ENCODE measurements at regions not wholly inside any gene's neighbourhood (a gene's known extent, or its start where the extent isn't known, plus 50 kb on each side); places are given as distances from the start of the nearest gene placed in this dataset.
"Not testable (repeated sequence)": the region's sequence is repeated elsewhere in the genome, so short reads cannot be mapped to it uniquely, and the experiment has no call there.

- H3K4me2 ChIP-seq (ENCODE audit: low read length); H3K27me3 ChIP-seq (ENCODE audit: insufficient read depth, low read length); intact Hi-C loops (cut with micrococcal nuclease); H3K27ac ChIP-seq (ENCODE audit: low read depth, low read length); H2AFZ ChIP-seq (ENCODE audit: low read depth, low read length, poor library complexity, severe bottlenecking); POLR2A ChIA-PET; H3K9me3 ChIP-seq (ENCODE audit: control insufficient read depth in 1 of 2, insufficient read depth in 1 of 2, low read depth in 1 of 2, low read length in 2 of 2); DNase-seq (ENCODE audit: low read depth, low spot score); H3K4me1 ChIP-seq (ENCODE audit: control insufficient read depth in 1 of 2, insufficient read depth in 2 of 2, low read length in 2 of 2); RAD21 ChIA-PET (ENCODE audit: low non-redundant PET in 1 of 2, low total read pairs in 2 of 2, uncharacterized antibody in 2 of 2, unreplicated experiment in 2 of 2); CTCF ChIA-PET; H3K9me2 ChIP-seq (ENCODE audit: insufficient read depth); ATAC-seq; H3K79me2 ChIP-seq (ENCODE audit: insufficient read depth, low read length); BruUV-seq (replicated peaks); H3K4me3 ChIP-seq (replicated peaks in 1 of 2; ENCODE audit: low read depth in 1 of 2, low read length in 2 of 2); H3K9ac ChIP-seq (ENCODE audit: low read length); H3K36me3 ChIP-seq (ENCODE audit: control insufficient read depth in 1 of 2, insufficient read depth in 2 of 2, low read length in 2 of 2); H4K20me1 ChIP-seq (ENCODE audit: insufficient read depth): not testable (repeated sequence)
These were observed 85.2 kb upstream of the FOXP2 start for GRCh38 chr7:114329458-114329857.

DNA sequence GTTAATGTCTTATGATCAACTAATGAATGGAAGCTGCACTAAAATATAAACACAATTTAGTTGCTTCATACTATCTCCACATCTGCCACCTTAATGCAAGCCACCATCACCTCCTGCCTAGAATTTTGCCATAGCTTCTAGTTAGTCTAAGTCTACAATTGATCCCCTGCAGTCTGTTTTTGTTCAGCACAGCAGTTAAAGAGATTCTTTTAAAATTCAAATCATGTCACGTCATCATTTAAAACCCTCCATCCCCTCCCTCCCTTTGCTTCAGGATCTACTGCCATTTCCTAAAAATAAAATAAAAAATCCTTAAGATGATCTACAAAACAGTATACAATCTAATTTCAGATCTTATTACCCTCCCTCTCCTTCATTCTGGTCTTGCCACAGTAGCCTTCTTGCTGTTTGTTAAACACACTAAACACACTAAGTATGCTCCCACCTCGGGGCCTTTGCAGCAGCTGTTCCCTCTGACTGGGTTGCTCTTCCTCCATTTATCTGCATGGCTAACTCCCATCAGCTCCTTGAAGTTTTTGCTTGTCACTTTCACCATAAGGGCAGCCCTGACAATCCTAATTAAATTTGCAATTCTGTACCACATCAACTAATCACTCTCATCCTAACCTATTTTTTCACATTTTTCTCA lies 97.0 kb upstream of the FOXP2 start:
- POLR2A ChIA-PET: no interaction called here
- no TSS peak for BruUV-seq (replicated peaks)
- Histone ChIP-seq H3K79me2 (ENCODE audit: insufficient read depth, low read length) (no peaks in the 10 kb centered on the region), H3K4me3 (replicated peaks in 1 of 2; ENCODE audit: low read depth in 1 of 2, low read length in 2 of 2) (no peak overlapping the region), H3K9me2 (ENCODE audit: insufficient read depth) (no peaks in the 10 kb centered on the region), H3K36me3 (ENCODE audit: control insufficient read depth in 1 of 2, insufficient read depth in 2 of 2, low read length in 2 of 2) (no peaks in the 10 kb centered on the region), H3K4me2 (ENCODE audit: low read length) (no peak overlapping the region), H3K9ac (ENCODE audit: low read length) (no peak overlapping the region), H3K9me3 (ENCODE audit: control insufficient read depth in 1 of 2, insufficient read depth in 1 of 2, low read depth in 1 of 2, low read length in 2 of 2) (no peaks in the 10 kb centered on the region), H2AFZ (ENCODE audit: low read depth, low read length, poor library complexity, severe bottlenecking) (no peak overlapping the region), H3K4me1 (ENCODE audit: control insufficient read depth in 1 of 2, insufficient read depth in 2 of 2, low read length in 2 of 2) (no peaks in the 10 kb centered on the region), H4K20me1 (ENCODE audit: insufficient read depth) (no peaks in the 10 kb centered on the region), H3K27ac (ENCODE audit: low read depth, low read length) (no peak overlapping the region), H3K27me3 (ENCODE audit: insufficient read depth, low read length) (no peaks in the 10 kb centered on the region)
- RAD21 ChIA-PET (ENCODE audit: low non-redundant PET in 1 of 2, low total read pairs in 2 of 2, uncharacterized antibody in 2 of 2, unreplicated experiment in 2 of 2): no interaction called here
- CTCF ChIA-PET: no interaction called here
- intact Hi-C loops (cut with micrococcal nuclease): no loop called here
- DNase-seq (ENCODE audit: low read depth, low spot score) (no peak), ATAC-seq (no peak)
- no peak for TF ChIP-seq SIN3A (IDR thresholded peaks at IDR 0.05; ENCODE audit: low read depth)
- no peak for TF ChIP-seq JUND (IDR thresholded peaks at IDR 0.05)
- TF ChIP-seq, protein P1, sequence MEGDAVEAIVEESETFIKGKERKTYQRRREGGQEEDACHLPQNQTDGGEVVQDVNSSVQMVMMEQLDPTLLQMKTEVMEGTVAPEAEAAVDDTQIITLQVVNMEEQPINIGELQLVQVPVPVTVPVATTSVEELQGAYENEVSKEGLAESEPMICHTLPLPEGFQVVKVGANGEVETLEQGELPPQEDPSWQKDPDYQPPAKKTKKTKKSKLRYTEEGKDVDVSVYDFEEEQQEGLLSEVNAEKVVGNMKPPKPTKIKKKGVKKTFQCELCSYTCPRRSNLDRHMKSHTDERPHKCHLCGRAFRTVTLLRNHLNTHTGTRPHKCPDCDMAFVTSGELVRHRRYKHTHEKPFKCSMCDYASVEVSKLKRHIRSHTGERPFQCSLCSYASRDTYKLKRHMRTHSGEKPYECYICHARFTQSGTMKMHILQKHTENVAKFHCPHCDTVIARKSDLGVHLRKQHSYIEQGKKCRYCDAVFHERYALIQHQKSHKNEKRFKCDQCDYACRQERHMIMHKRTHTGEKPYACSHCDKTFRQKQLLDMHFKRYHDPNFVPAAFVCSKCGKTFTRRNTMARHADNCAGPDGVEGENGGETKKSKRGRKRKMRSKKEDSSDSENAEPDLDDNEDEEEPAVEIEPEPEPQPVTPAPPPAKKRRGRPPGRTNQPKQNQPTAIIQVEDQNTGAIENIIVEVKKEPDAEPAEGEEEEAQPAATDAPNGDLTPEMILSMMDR (IDR thresholded peaks at IDR 0.05 in 2 of 3, conservative IDR thresholded peaks at IDR 0.05 in 1 of 3; ENCODE audit: borderline replicate concordance in 1 of 3, insufficient read depth in 1 of 3, low read depth in 2 of 3, low read length in 2 of 3): no peak
- TF ChIP-seq SRF (IDR thresholded peaks at IDR 0.05; ENCODE audit: low read depth): no peak
- TF ChIP-seq, protein P2, sequence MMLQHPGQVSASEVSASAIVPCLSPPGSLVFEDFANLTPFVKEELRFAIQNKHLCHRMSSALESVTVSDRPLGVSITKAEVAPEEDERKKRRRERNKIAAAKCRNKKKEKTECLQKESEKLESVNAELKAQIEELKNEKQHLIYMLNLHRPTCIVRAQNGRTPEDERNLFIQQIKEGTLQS (IDR thresholded peaks at IDR 0.05): no peak
- TF ChIP-seq ZNF274 (IDR thresholded peaks at IDR 0.05; ENCODE audit: low read depth, low read length): no peak
- no peak for TF ChIP-seq RAD21 (IDR thresholded peaks at IDR 0.05; ENCODE audit: low read depth)
- TF ChIP-seq EZH2phosphoT487 (IDR thresholded peaks at IDR 0.05; ENCODE audit: borderline replicate concordance): no peak
- no peak for TF ChIP-seq YY1 (IDR thresholded peaks at IDR 0.05; ENCODE audit: extremely low read depth, insufficient replicate concordance, low read depth, low read length)
- TF ChIP-seq CEBPB (IDR thresholded peaks at IDR 0.05; ENCODE audit: low read depth): no peak
- no peak for TF ChIP-seq MAX (IDR thresholded peaks at IDR 0.05)
- TF ChIP-seq SP1 (IDR thresholded peaks at IDR 0.05; ENCODE audit: low read depth): no peak
- no peak for TF ChIP-seq EZH2 (IDR thresholded peaks at IDR 0.05)
- TF ChIP-seq REST (IDR thresholded peaks at IDR 0.05; ENCODE audit: low read depth): no peak

All from HCT116 (cell line).